OCI-LY3 (cell line): ENCODE measurements at regions not wholly inside any gene's neighbourhood (a gene's known extent, or its start where the extent isn't known, plus 50 kb on each side); places are given as distances from the start of the nearest gene placed in this dataset.

Source experiments
- CTCF ChIP-seq: fragments of 200-600, 300-600 bp; sonication (generic); IDR thresholded peaks from 2 replicates; pipeline ENCODE4 v1.5.1; 2014; ENCODE audit warnings: antibody characterized with exemption, low read length, low read depth
- EZH2phosphoT487 ChIP-seq: fragments of 200-600 bp; shearing (Covaris generic); IDR thresholded peaks from 2 replicates; pipeline ENCODE4 v1.6.1; 2018; ENCODE audit warnings: antibody characterized with exemption, mixed run types, low read depth

GRCh38 chr2:16392647-16393499 lies 272.8 kb downstream of the CYRIA start:
- TF ChIP-seq CTCF (no peak), EZH2phosphoT487 (no peak)
